ENCODE measurements at regions not wholly inside any gene's neighbourhood (a gene's known extent, or its start where the extent isn't known, plus 50 kb on each side); places are given as distances from the start of the nearest gene placed in this dataset.
"Not testable (repeated sequence)": the region's sequence is repeated elsewhere in the genome, so short reads cannot be mapped to it uniquely, and the experiment has no call there.

- H3K9ac ChIP-seq (ENCODE audit: low read length); H3K36me3 ChIP-seq (ENCODE audit: control insufficient read depth, insufficient read depth, low read length); H3K4me1 ChIP-seq (ENCODE audit: control insufficient read depth, insufficient read depth, low read length); H3K27ac ChIP-seq (ENCODE audit: low read depth, low read length); H3K27me3 ChIP-seq (ENCODE audit: control insufficient read depth, insufficient read depth, low read length); H3K4me3 ChIP-seq (ENCODE audit: low read length): not testable (repeated sequence)
Observed at GRCh38 chr21:5051303-5052018, 5469.9 kb upstream of the TPTE start.

- not testable (repeated sequence) for H3K27ac ChIP-seq (ENCODE audit: low read depth, low read length); H3K36me3 ChIP-seq (ENCODE audit: control insufficient read depth, insufficient read depth, low read length); H3K4me3 ChIP-seq (ENCODE audit: low read length); H3K27me3 ChIP-seq (ENCODE audit: control insufficient read depth, insufficient read depth, low read length); H3K9ac ChIP-seq (ENCODE audit: low read length); H3K4me1 ChIP-seq (ENCODE audit: control insufficient read depth, insufficient read depth, low read length)
Observed at GRCh38 chr21:5055027-5055754, 5466.2 kb upstream of the TPTE start.

GRCh38 chr21:5055996-5056962 lies 5465.1 kb upstream of the TPTE start:
- H3K27ac ChIP-seq (ENCODE audit: low read depth, low read length); H3K4me1 ChIP-seq (ENCODE audit: control insufficient read depth, insufficient read depth, low read length); H3K9ac ChIP-seq (ENCODE audit: low read length); H3K4me3 ChIP-seq (ENCODE audit: low read length); H3K36me3 ChIP-seq (ENCODE audit: control insufficient read depth, insufficient read depth, low read length); H3K27me3 ChIP-seq (ENCODE audit: control insufficient read depth, insufficient read depth, low read length): not testable (repeated sequence)

- H3K4me3 ChIP-seq (ENCODE audit: low read length); H3K27ac ChIP-seq (ENCODE audit: low read depth, low read length); H3K4me1 ChIP-seq (ENCODE audit: control insufficient read depth, insufficient read depth, low read length); H3K9ac ChIP-seq (ENCODE audit: low read length); H3K36me3 ChIP-seq (ENCODE audit: control insufficient read depth, insufficient read depth, low read length); H3K27me3 ChIP-seq (ENCODE audit: control insufficient read depth, insufficient read depth, low read length): not testable (repeated sequence)
Observed at GRCh38 chr21:5057077-5057476, 5464.3 kb upstream of the TPTE start.

GRCh38 chr21:5060364-5061083 lies 5460.9 kb upstream of the TPTE start:
- not testable (repeated sequence) for H3K27ac ChIP-seq (ENCODE audit: low read depth, low read length); H3K4me1 ChIP-seq (ENCODE audit: control insufficient read depth, insufficient read depth, low read length); H3K4me3 ChIP-seq (ENCODE audit: low read length); H3K36me3 ChIP-seq (ENCODE audit: control insufficient read depth, insufficient read depth, low read length); H3K27me3 ChIP-seq (ENCODE audit: control insufficient read depth, insufficient read depth, low read length); H3K9ac ChIP-seq (ENCODE audit: low read length)

- H3K27ac ChIP-seq (ENCODE audit: low read depth, low read length) = not testable (repeated sequence)
Observed at GRCh38 chr21:5064581-5065142, 5456.7 kb upstream of the TPTE start.

GRCh38 chr21:5065240-5066211 lies 5455.9 kb upstream of the TPTE start:
- H3K36me3 ChIP-seq (ENCODE audit: control insufficient read depth, insufficient read depth, low read length); H3K4me3 ChIP-seq (ENCODE audit: low read length); H3K27me3 ChIP-seq (ENCODE audit: control insufficient read depth, insufficient read depth, low read length); H3K4me1 ChIP-seq (ENCODE audit: control insufficient read depth, insufficient read depth, low read length); H3K9ac ChIP-seq (ENCODE audit: low read length); H3K27ac ChIP-seq (ENCODE audit: low read depth, low read length): not testable (repeated sequence)

More at GRCh38 chr21:5064581-5065142, 5456.7 kb upstream of the TPTE start:
- not testable (repeated sequence) for H3K9ac ChIP-seq (ENCODE audit: low read length); H3K4me3 ChIP-seq (ENCODE audit: low read length); H3K36me3 ChIP-seq (ENCODE audit: control insufficient read depth, insufficient read depth, low read length); H3K27me3 ChIP-seq (ENCODE audit: control insufficient read depth, insufficient read depth, low read length); H3K4me1 ChIP-seq (ENCODE audit: control insufficient read depth, insufficient read depth, low read length)

- not testable (repeated sequence) for H3K36me3 ChIP-seq (ENCODE audit: control insufficient read depth, insufficient read depth, low read length); H3K4me1 ChIP-seq (ENCODE audit: control insufficient read depth, insufficient read depth, low read length); H3K4me3 ChIP-seq (ENCODE audit: low read length); H3K27me3 ChIP-seq (ENCODE audit: control insufficient read depth, insufficient read depth, low read length); H3K27ac ChIP-seq (ENCODE audit: low read depth, low read length); H3K9ac ChIP-seq (ENCODE audit: low read length)
Observed at GRCh38 chr21:5066682-5067251, 5454.6 kb upstream of the TPTE start.

- H3K9ac ChIP-seq (ENCODE audit: low read length); H3K27me3 ChIP-seq (ENCODE audit: control insufficient read depth, insufficient read depth, low read length); H3K27ac ChIP-seq (ENCODE audit: low read depth, low read length); H3K4me3 ChIP-seq (ENCODE audit: low read length); H3K4me1 ChIP-seq (ENCODE audit: control insufficient read depth, insufficient read depth, low read length); H3K36me3 ChIP-seq (ENCODE audit: control insufficient read depth, insufficient read depth, low read length): not testable (repeated sequence)
Observed at GRCh38 chr21:5067326-5068048, 5453.9 kb upstream of the TPTE start.

GRCh38 chr21:5068649-5069048 lies 5452.7 kb upstream of the TPTE start:
- not testable (repeated sequence) for H3K27ac ChIP-seq (ENCODE audit: low read depth, low read length); H3K36me3 ChIP-seq (ENCODE audit: control insufficient read depth, insufficient read depth, low read length); H3K4me1 ChIP-seq (ENCODE audit: control insufficient read depth, insufficient read depth, low read length); H3K9ac ChIP-seq (ENCODE audit: low read length); H3K4me3 ChIP-seq (ENCODE audit: low read length); H3K27me3 ChIP-seq (ENCODE audit: control insufficient read depth, insufficient read depth, low read length)

Data from rectal smooth muscle tissue (tissue), 1 donor.